K562 (cell line): ENCODE measurements at regions not wholly inside any gene's neighbourhood (a gene's known extent, or its start where the extent isn't known, plus 50 kb on each side); places are given as distances from the start of the nearest gene placed in this dataset.

Experiments
- ATAC-seq: fragments of 200-7000 bp; cut with Tn5 transposase; 3 replicates; pipeline ENCODE4 v1.9.1; 2020; ENCODE audit warnings: moderate library complexity
- BruUV-seq: library from RNA; stranded (reverse); fragments of 400-500 nt; replicated peaks from 2 replicates; lab custom pipeline; 2021; lab: Mats Ljungman, UMichigan
- CTCF ChIA-PET: fragments of 300-600 bp; formaldehyde crosslinking; extraction: SDS; loops from one replicate; lab custom pipeline; 2021; ENCODE audit warnings: low intra/inter-chr PET ratio; lab: Yijun Ruan, JAX
- POLR2A ChIA-PET: fragments of 300-600, 350-650 bp; sonication (Branson Sonifier 250); formaldehyde crosslinking; extraction: SDS; loops from one replicate; lab custom pipeline; 2021; ENCODE audit warnings: antibody characterized with exemption, inconsistent platforms; lab: Yijun Ruan, JAX
- DNase-seq, 4 experiments: peaks; one replicate each; pipeline versions ENCODE4 v3.0.0 to v3.0.0-alpha.2; 2011 to 2018; ENCODE audit warnings: low spot score in 3 of 4, mixed read lengths in 3 of 4; ENCODE audit errors: extremely low read depth in 1 of 4
- FAIRE-seq: peaks from 2 replicates; lab custom pipeline; 2011; peaks lifted over from hg19 to GRCh38; lab: Jason Lieb, UNC
- H2AFZ ChIP-seq: 2 replicates; pipeline ENCODE4 v1.6.0; 2011; ENCODE audit warnings: low read depth, low read length, control low read depth, inconsistent platforms
- H3K27ac ChIP-seq: fragments of 200-600 bp; 3 replicates; pipeline ENCODE4 v1.8.0; 2011; ENCODE audit warnings: low read depth, mild to moderate bottlenecking, control low read depth, inconsistent platforms, low read length, moderate library complexity, mixed read lengths; ENCODE audit errors: extremely low read depth
- H3K27me3 ChIP-seq, 2 experiments: fragments of 300-600 bp in 1 of 2; 2 replicates in 1 of 2; 3 replicates in 1 of 2; pipeline versions ENCODE4 v1.6.0 to v1.8.0; 2011; ENCODE audit warnings: inconsistent platforms in 2 of 2, low read length in 2 of 2, mild to moderate bottlenecking in 1 of 2, mixed read lengths in 1 of 2, moderate library complexity in 1 of 2; ENCODE audit not compliant: control insufficient read depth in 2 of 2, insufficient read depth in 2 of 2
- H3K36me3 ChIP-seq: fragments of 300-600 bp; 3 replicates; pipeline ENCODE4 v1.8.0; 2011; ENCODE audit warnings: mild to moderate bottlenecking, low read length, inconsistent platforms; ENCODE audit not compliant: control insufficient read depth, insufficient read depth
- H3K4me1 ChIP-seq, 2 experiments: fragments of 200-600 bp in 1 of 2; replicated peaks in 1 of 2; 2 replicates in 1 of 2; 3 replicates in 1 of 2; pipeline versions ENCODE4 v1.5.1 to v1.8.0; 2011; ENCODE audit warnings: inconsistent platforms in 2 of 2, low read length in 2 of 2, mild to moderate bottlenecking in 1 of 2, mixed read lengths in 1 of 2, moderate library complexity in 1 of 2; ENCODE audit not compliant: control insufficient read depth in 2 of 2, insufficient read depth in 2 of 2
- H3K4me2 ChIP-seq: 2 replicates; pipeline ENCODE4 v1.6.1; 2011; ENCODE audit warnings: low read length, control low read depth, inconsistent platforms, mixed read lengths; ENCODE audit not compliant: insufficient read depth
- H3K4me3 ChIP-seq: fragments of 200-600 bp; sonication (generic), shearing (Covaris generic); 2 replicates; pipeline ENCODE4 v1.5.1; 2016; ENCODE audit warnings: control low read depth, inconsistent platforms
- H3K79me2 ChIP-seq: fragments of 200-600 bp; 3 replicates; pipeline ENCODE4 v1.8.0; 2011; ENCODE audit warnings: low read length, inconsistent platforms; ENCODE audit not compliant: control insufficient read depth, insufficient read depth
- H3K9ac ChIP-seq, 2 experiments: 2 replicates each; pipeline versions ENCODE4 v1.6.0 to v1.6.1; 2011; ENCODE audit warnings: low read depth in 2 of 2, low read length in 2 of 2, control low read depth in 1 of 2, inconsistent platforms in 1 of 2, mild to moderate bottlenecking in 1 of 2, mixed read lengths in 1 of 2; ENCODE audit not compliant: insufficient read depth in 1 of 2
- H3K9me1 ChIP-seq: one replicate; pipeline ENCODE4 v1.6.0; 2011; ENCODE audit warnings: inconsistent platforms, mild to moderate bottlenecking, low read length, moderate library complexity; ENCODE audit not compliant: control insufficient read depth, insufficient read depth
- H3K9me3 ChIP-seq: replicated peaks from 2 replicates; pipeline ENCODE4 v1.5.1; 2011; ENCODE audit warnings: low read depth, low read length, inconsistent platforms; ENCODE audit not compliant: control insufficient read depth, insufficient read depth
- H4K20me1 ChIP-seq: replicated peaks from 2 replicates; pipeline ENCODE4 v1.6.1; 2011; ENCODE audit warnings: low read length, inconsistent platforms, mixed read lengths; ENCODE audit not compliant: control insufficient read depth, insufficient read depth
- CREB1 ChIP-seq, 2 experiments: sonication (generic) in 1 of 2; formaldehyde crosslinking in 1 of 2; IDR thresholded peaks; 2 replicates each; pipeline versions ENCODE4 v1.6.1 to v1.8.0; 2012 to 2022; ENCODE audit warnings: inconsistent platforms in 1 of 2, mild to moderate bottlenecking in 1 of 2, missing genetic modification reagents in 1 of 2, moderate library complexity in 1 of 2
- NFE2L1 ChIP-seq: fragments of 450-650 bp; IDR thresholded peaks from 2 replicates; pipeline ENCODE4 v1.6.1; 2016; ENCODE audit warnings: missing genetic modification characterization, low read depth, mild to moderate bottlenecking, missing compliant biosample characterization, moderate library complexity, borderline replicate concordance
- PRMT5 ChIP-seq: sonication (generic); formaldehyde crosslinking; IDR thresholded peaks from 2 replicates; pipeline ENCODE4 v1.5.0; 2020; ENCODE audit warnings: missing genetic modification reagents
- SRSF1 ChIP-seq: fragments of 200-400 bp; formaldehyde crosslinking; IDR thresholded peaks from 2 replicates; pipeline ENCODE4 v1.6.1; 2017; ENCODE audit warnings: mild to moderate bottlenecking, low read depth, low read length, moderate library complexity
- TAF7 ChIP-seq: fragments of 450-650 bp; IDR thresholded peaks from 2 replicates; pipeline ENCODE4 v1.6.1; 2016; ENCODE audit warnings: missing genetic modification characterization, missing compliant biosample characterization
- TBL1XR1 ChIP-seq, 2 experiments: IDR thresholded peaks; 2 replicates each; pipeline ENCODE4 v1.6.1; 2012; ENCODE audit warnings: improper control_type of control experiment in 2 of 2, low read length in 2 of 2, mild to moderate bottlenecking in 1 of 2
- TCF3 ChIP-seq: sonication (generic); formaldehyde crosslinking; IDR thresholded peaks from 2 replicates; pipeline ENCODE4 v1.4.0; 2020; ENCODE audit warnings: mild to moderate bottlenecking, missing genetic modification reagents
- ZFP30 ChIP-seq: fragments of 250-450 bp; sonication (Bioruptor Pico); IDR thresholded peaks from 2 replicates; pipeline ENCODE4 v1.8.0; 2022; ENCODE audit warnings: moderate library complexity, mild to moderate bottlenecking, inconsistent platforms, borderline replicate concordance
- ZNF184 ChIP-seq: sonication (generic); formaldehyde crosslinking; IDR thresholded peaks from 2 replicates; pipeline ENCODE4 v1.5.0; 2020; ENCODE audit warnings: missing genetic modification reagents
- ZNF212 ChIP-seq: fragments of 450-650 bp; formaldehyde crosslinking; IDR thresholded peaks from 2 replicates; pipeline ENCODE4 v1.4.0; 2020; ENCODE audit warnings: mild to moderate bottlenecking
- in situ Hi-C: fragments of 300-500 bp; cut with MboI; formaldehyde crosslinking; loops from 4 replicates; pipeline ENCODE4 v1.15.0; 2018; ENCODE audit warnings: inconsistent platforms, mixed read lengths
- intact Hi-C: fragments of 100-400 bp; cut with micrococcal nuclease; formaldehyde crosslinking; loops from 2 replicates; pipeline ENCODE4 v1.14.2; 2022

DNA sequence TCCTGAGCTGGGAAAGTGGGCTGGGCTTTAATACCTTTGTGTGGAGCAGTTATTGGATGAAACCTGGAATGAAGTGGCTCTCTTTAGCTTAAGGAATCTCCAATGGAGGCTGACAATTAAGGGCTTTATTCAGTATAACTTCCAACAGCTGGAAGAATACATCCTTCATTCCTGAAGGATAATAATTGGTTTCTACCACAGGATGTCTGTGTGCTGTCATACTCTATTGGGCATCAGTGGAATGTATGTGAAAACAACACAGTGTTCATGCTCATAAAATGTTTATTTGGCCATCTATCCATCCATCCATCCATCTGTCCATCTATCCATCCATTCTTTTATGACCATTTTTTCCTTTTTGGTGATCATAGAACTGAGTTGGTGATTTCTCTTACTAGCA lies 220.7 kb upstream of the GAP43 start:
- TF ChIP-seq ZFP30 (CRISPR knock-in tag) (no peak), TAF7 (no peak), ZNF212 (no peak), SRSF1 (no peak), CREB1 (IDR thresholded peaks at IDR 0.05) (no peak), CREB1 (CRISPR knock-in tag; IDR thresholded peaks at IDR 0.05) (no peak), ZNF184 (no peak), NFE2L1 (tag) (no peak), PRMT5 (CRISPR knock-in tag) (no peak), TBL1XR1 (IDR thresholded peaks at IDR 0.05; ENCODE audit: low read length in 2 of 2) (no peak), TCF3 (no peak)
- TF ChIP-seq, all 486 proteins: peak for 0
- intact Hi-C loops, result no loop called here
- H3K27me3 ChIP-seq, result no peaks in the 10 kb centered on the region
- no TSS peak for BruUV-seq
- ChIA-PET POLR2A (interaction anchor here (1.2 to 1.3 kb wide), 2 partner anchors 14 to 31 kb away, joined by 3 to 4 read pairs; no protein-coding TSS in a partner anchor), CTCF (no interaction called here)
- no peaks in the 10 kb centered on the region for H3K4me1 ChIP-seq
- no peaks in the 10 kb centered on the region for H3K79me2 ChIP-seq
- no peaks in the 10 kb centered on the region for H4K20me1 ChIP-seq
- H3K4me2 ChIP-seq, result no peak overlapping the region
- no peak overlapping the region for H3K9ac ChIP-seq
- no peaks in the 10 kb centered on the region for H3K9me1 ChIP-seq
- H3K9me3 ChIP-seq, result no peaks in the 10 kb centered on the region
- DNase-seq (no peak), FAIRE-seq (no peak), ATAC-seq (no peak)
- H3K27ac ChIP-seq, result no peak overlapping the region
- no peak overlapping the region for H2AFZ ChIP-seq
- H3K4me3 ChIP-seq, result no peak overlapping the region
- in situ Hi-C loops, result no loop called here
- no peaks in the 10 kb centered on the region for H3K36me3 ChIP-seq
